A673 (cell line): ENCODE measurements at regions not wholly inside any gene's neighbourhood (a gene's known extent, or its start where the extent isn't known, plus 50 kb on each side); places are given as distances from the start of the nearest gene placed in this dataset.

ENCODE experiments used
- BruUV-seq: library from RNA; stranded (reverse); fragments of 400-500 nt; replicated peaks from 2 replicates; lab custom pipeline; 2021; lab: Mats Ljungman, UMichigan
- CTCF ChIA-PET: fragments of 300-600 bp; sonication (Branson Sonifier 250); formaldehyde crosslinking; loops from one replicate; lab custom pipeline; 2022; ENCODE audit warnings: antibody characterized with exemption; lab: Charles Lee
- POLR2A ChIA-PET: fragments of 300-600 bp; sonication (Branson Sonifier 250); formaldehyde crosslinking; loops from one replicate; lab custom pipeline; 2022; ENCODE audit warnings: antibody characterized with exemption; ENCODE audit not compliant: low non-redundant PET; lab: Charles Lee
- DNase-seq: peaks from one replicate; pipeline ENCODE4 v3.0.0-alpha.2; 2015; ENCODE audit warnings: low spot score
- H3K27ac ChIP-seq: fragments of 200-600 bp; sonication (generic); 2 replicates; pipeline ENCODE4 v1.5.1; 2016; ENCODE audit warnings: mixed run types, low read depth, mild to moderate bottlenecking, mixed read lengths, antibody characterized with exemption, low read length; ENCODE audit not compliant: poor library complexity, severe bottlenecking
- H3K27me3 ChIP-seq: fragments of 200-600 bp; sonication (generic); replicated peaks from 2 replicates; pipeline ENCODE4 v1.6.1; 2017; ENCODE audit warnings: mixed run types, low read depth, mild to moderate bottlenecking, mixed read lengths, antibody characterized with exemption, low read length; ENCODE audit not compliant: insufficient read depth, poor library complexity
- H3K36me3 ChIP-seq: fragments of 200-600 bp; sonication (generic); 2 replicates; pipeline ENCODE4 v1.6.1; 2016; ENCODE audit warnings: mixed run types, mild to moderate bottlenecking, mixed read lengths, antibody characterized with exemption, low read length; ENCODE audit not compliant: insufficient read depth, poor library complexity, severe bottlenecking
- H3K4me1 ChIP-seq: fragments of 200-600 bp; sonication (generic); 2 replicates; pipeline ENCODE4 v1.6.1; 2017; ENCODE audit warnings: mixed run types, mild to moderate bottlenecking, mixed read lengths, antibody characterized with exemption, low read length; ENCODE audit not compliant: insufficient read depth, poor library complexity, severe bottlenecking
- H3K4me3 ChIP-seq: fragments of 200-600 bp; sonication (generic); 2 replicates; pipeline ENCODE4 v1.5.1; 2016; ENCODE audit warnings: low read depth, mixed run types, mild to moderate bottlenecking, mixed read lengths, low read length; ENCODE audit not compliant: poor library complexity, severe bottlenecking
- H3K9me3 ChIP-seq: fragments of 200-600 bp; sonication (generic); 2 replicates; pipeline ENCODE4 v1.6.1; 2016; ENCODE audit warnings: mixed run types, low read depth, mild to moderate bottlenecking, mixed read lengths, antibody characterized with exemption, low read length; ENCODE audit not compliant: poor library complexity, severe bottlenecking
- CTCF ChIP-seq: fragments of 300-800, 200-600 bp; sonication (generic); conservative IDR thresholded peaks from 2 replicates; pipeline ENCODE4 v1.5.1; 2017; ENCODE audit warnings: low read depth, mild to moderate bottlenecking, antibody characterized with exemption, low read length, moderate library complexity, mixed read lengths
- EZH2 ChIP-seq: fragments of 200-600 bp; sonication (generic); IDR thresholded peaks from 2 replicates; pipeline ENCODE4 v1.6.1; 2017; ENCODE audit warnings: borderline replicate concordance, low read depth, mild to moderate bottlenecking, mixed read lengths, antibody characterized with exemption, low read length; ENCODE audit not compliant: poor library complexity, severe bottlenecking
- intact Hi-C: fragments of 100-400 bp; cut with micrococcal nuclease; formaldehyde crosslinking; loops from one replicate; pipeline ENCODE4 v1.10.0; 2022; ENCODE audit not compliant: unreplicated experiment

- Histone ChIP-seq H3K4me1 (no peaks in the 10 kb centered on the region), H3K36me3 (no peaks in the 10 kb centered on the region), H3K27me3 (no peaks in the 10 kb centered on the region), H3K4me3 (no peak overlapping the region), H3K27ac (no peak overlapping the region), H3K9me3 (no peaks in the 10 kb centered on the region)
- intact Hi-C loops: no loop called here
- ChIA-PET POLR2A (no interaction called here), CTCF (no interaction called here)
- TF ChIP-seq EZH2: no peak
- TF ChIP-seq CTCF: no peak
- no peak for DNase-seq
- BruUV-seq: no TSS peak
These were observed 436.3 kb upstream of the RUNX1 start for GRCh38 chr21:35485364-35485763.

- no peak overlapping the region for H3K4me3 ChIP-seq
- no peaks in the 10 kb centered on the region for H3K27me3 ChIP-seq
- TF ChIP-seq CTCF (no peak), EZH2 (no peak)
- H3K27ac ChIP-seq: no peak overlapping the region
- no peaks in the 10 kb centered on the region for H3K4me1 ChIP-seq
- ChIA-PET CTCF (no interaction called here), POLR2A (no interaction called here)
- no TSS peak for BruUV-seq
- no peaks in the 10 kb centered on the region for H3K9me3 ChIP-seq
- intact Hi-C loops: no loop called here
- DNase-seq: no peak
- no peaks in the 10 kb centered on the region for H3K36me3 ChIP-seq
These were observed 435.7 kb upstream of the RUNX1 start for GRCh38 chr21:35484851-35485250.

- intact Hi-C loops: no loop called here
- no peaks in the 10 kb centered on the region for H3K9me3 ChIP-seq
- ChIA-PET CTCF (no interaction called here), POLR2A (no interaction called here)
- H3K4me3 ChIP-seq: no peak overlapping the region
- DNase-seq: no peak
- H3K4me1 ChIP-seq: no peaks in the 10 kb centered on the region
- no peaks in the 10 kb centered on the region for H3K36me3 ChIP-seq
- H3K27ac ChIP-seq: no peak overlapping the region
- BruUV-seq: no TSS peak
- no peaks in the 10 kb centered on the region for H3K27me3 ChIP-seq
- no peak for TF ChIP-seq CTCF
- TF ChIP-seq EZH2: no peak
These were observed 434.9 kb upstream of the RUNX1 start for GRCh38 chr21:35484032-35484431.
